HG02938 (cell line): ENCODE measurements at regions not wholly inside any gene's neighbourhood (a gene's known extent, or its start where the extent isn't known, plus 50 kb on each side); places are given as distances from the start of the nearest gene placed in this dataset.
"Not testable (repeated sequence)": the region's sequence is repeated elsewhere in the genome, so short reads cannot be mapped to it uniquely, and the experiment has no call there.

ENCODE experiments used
- ATAC-seq: cut with Tn5 transposase; IDR thresholded peaks from one replicate; pipeline ENCODE4 v1.9.1; 2021; ENCODE audit warnings: mild to moderate bottlenecking, moderate library complexity; ENCODE audit not compliant: unreplicated experiment

- ATAC-seq = no peak
Measured at GRCh38 chr14:44388306-44388705, 118.8 kb downstream of the FSCB start.

- ATAC-seq = no peak
Measured at GRCh38 chr14:44385906-44386305, 121.2 kb downstream of the FSCB start.

- ATAC-seq = not testable (repeated sequence)
Measured at GRCh38 chr14:44385296-44385695, 121.8 kb downstream of the FSCB start.

- ATAC-seq = not testable (repeated sequence)
Measured at GRCh38 chr14:44384601-44385293, 122.3 kb downstream of the FSCB start.

- ATAC-seq = no peak
Measured at GRCh38 chr14:44384093-44384492, 123.0 kb downstream of the FSCB start.

GRCh38 chr14:44383636-44384035, 123.4 kb downstream of the FSCB start:
- no peak for ATAC-seq

- no peak for ATAC-seq
Measured at GRCh38 chr14:44379292-44379977, 127.6 kb downstream of the FSCB start.

GRCh38 chr14:44374906-44375305, 132.2 kb downstream of the FSCB start:
- no peak for ATAC-seq

- no peak for ATAC-seq
Measured at GRCh38 chr14:44372807-44373489, 134.1 kb downstream of the FSCB start.

- no peak for ATAC-seq
Measured at GRCh38 chr14:44372231-44372630, 134.9 kb downstream of the FSCB start.

GRCh38 chr14:44370727-44371126, 136.4 kb downstream of the FSCB start:
- ATAC-seq = no peak

GRCh38 chr14:44369401-44370123, 137.5 kb downstream of the FSCB start:
- no peak for ATAC-seq

- ATAC-seq = no peak
Measured at GRCh38 chr14:44361083-44361482, 146.0 kb downstream of the FSCB start.

- ATAC-seq = no peak
Measured at GRCh38 chr14:44353805-44354204, 153.3 kb downstream of the FSCB start.

GRCh38 chr14:44352201-44352600, 154.9 kb downstream of the FSCB start:
- ATAC-seq = no peak

GRCh38 chr14:44347316-44347715, 159.8 kb downstream of the FSCB start:
- ATAC-seq = no peak

GRCh38 chr14:44341116-44341515, 166.0 kb downstream of the FSCB start:
- ATAC-seq = no peak

GRCh38 chr14:44339862-44340261, 167.2 kb downstream of the FSCB start:
- no peak for ATAC-seq

- no peak for ATAC-seq
Measured at GRCh38 chr14:44339231-44339630, 167.9 kb downstream of the FSCB start.

GRCh38 chr14:44317441-44317746, 189.7 kb downstream of the FSCB start:
- ATAC-seq = no peak

- no peak for ATAC-seq
Measured at GRCh38 chr14:44316647-44317440, 190.2 kb downstream of the FSCB start.
